GM18511 (cell line): ENCODE measurements at regions not wholly inside any gene's neighbourhood (a gene's known extent, or its start where the extent isn't known, plus 50 kb on each side); places are given as distances from the start of the nearest gene placed in this dataset.
"Not testable (repeated sequence)": the region's sequence is repeated elsewhere in the genome, so short reads cannot be mapped to it uniquely, and the experiment has no call there.

Source experiments
- ATAC-seq: cut with Tn5 transposase; IDR thresholded peaks from one replicate; pipeline ENCODE4 v1.9.1; 2021; ENCODE audit warnings: mild to moderate bottlenecking, moderate library complexity; ENCODE audit not compliant: unreplicated experiment

- no peak for ATAC-seq
These were observed 667.4 kb downstream of the ROBO2 start for GRCh38 chr3:77707281-77707680.

GRCh38 chr3:77709155-77709554 lies 669.3 kb downstream of the ROBO2 start:
- ATAC-seq = no peak

GRCh38 chr3:77718311-77718710 lies 678.4 kb downstream of the ROBO2 start:
- no peak for ATAC-seq

GRCh38 chr3:77720460-77720971 lies 680.6 kb downstream of the ROBO2 start:
- ATAC-seq = no peak

- ATAC-seq = no peak
These were observed 686.6 kb downstream of the ROBO2 start for GRCh38 chr3:77726517-77726916.

GRCh38 chr3:77746048-77746447 lies 706.1 kb downstream of the ROBO2 start:
- ATAC-seq = no peak

- ATAC-seq = no peak
These were observed 707.0 kb downstream of the ROBO2 start for GRCh38 chr3:77746892-77747291.

GRCh38 chr3:77756397-77756975 lies 716.6 kb downstream of the ROBO2 start:
- ATAC-seq = not testable (repeated sequence)

- no peak for ATAC-seq
These were observed 732.6 kb downstream of the ROBO2 start for GRCh38 chr3:77772459-77772858.

- no peak for ATAC-seq
These were observed 733.2 kb downstream of the ROBO2 start for GRCh38 chr3:77773084-77773483.

GRCh38 chr3:77780278-77780996 lies 740.5 kb downstream of the ROBO2 start:
- no peak for ATAC-seq

GRCh38 chr3:77786216-77786615 lies 746.3 kb downstream of the ROBO2 start:
- no peak for ATAC-seq

GRCh38 chr3:77795013-77795412 lies 755.1 kb downstream of the ROBO2 start:
- no peak for ATAC-seq

GRCh38 chr3:77799278-77799677 lies 759.4 kb downstream of the ROBO2 start:
- ATAC-seq = no peak

GRCh38 chr3:77800893-77801292 lies 761.0 kb downstream of the ROBO2 start:
- ATAC-seq = no peak

GRCh38 chr3:77807312-77807711 lies 767.4 kb downstream of the ROBO2 start:
- no peak for ATAC-seq

- no peak for ATAC-seq
These were observed 774.9 kb downstream of the ROBO2 start for GRCh38 chr3:77814845-77815244.

GRCh38 chr3:77815467-77815866 lies 775.6 kb downstream of the ROBO2 start:
- ATAC-seq = no peak

- ATAC-seq = no peak
These were observed 776.5 kb downstream of the ROBO2 start for GRCh38 chr3:77816366-77816765.

GRCh38 chr3:77825001-77825827 lies 785.3 kb downstream of the ROBO2 start:
- no peak for ATAC-seq

- no peak for ATAC-seq
These were observed 796.0 kb downstream of the ROBO2 start for GRCh38 chr3:77835921-77836320.
